ENCODE measurements at regions not wholly inside any gene's neighbourhood (a gene's known extent, or its start where the extent isn't known, plus 50 kb on each side); places are given as distances from the start of the nearest gene placed in this dataset.
A peak's percentile ranks its signal among the peaks of the same experiment; 100 is the strongest.

- H3K27ac ChIP-seq, result no peak overlapping the region
- no peaks in the 10 kb centered on the region for H3K9me3 ChIP-seq (replicated peaks in 1 of 3)
- no peak overlapping the region for H3K4me3 ChIP-seq
- no peaks in the 10 kb centered on the region for H3K36me3 ChIP-seq (replicated peaks in 1 of 2)
- H3K27me3 ChIP-seq, result no peaks in the 10 kb centered on the region
- 94 to 95% (median 94%) methylated on average over 4 to 9 of the region's 9 CpGs for WGBS, 4 donors
- intact Hi-C loops (cut with DNase I), result no loop called here
- DNase-seq, result peak in 1 of 7 donors; percentile 6
- H3K4me1 ChIP-seq (replicated peaks in 1 of 2), result no peaks in the 10 kb centered on the region
- TF ChIP-seq CTCF (IDR thresholded peaks at IDR 0.05), result no peak
- no peak for TF ChIP-seq POLR2A (IDR thresholded peaks at IDR 0.05)
Measured at GRCh38 chr2:120482334-120482733, 136.4 kb downstream of the INHBB start.

- TF ChIP-seq POLR2A (IDR thresholded peaks at IDR 0.05) (no peak), CTCF (IDR thresholded peaks at IDR 0.05) (no peak)
- WGBS, 4 donors, result 87 to 100% (median 97%) methylated on average over 1 to 5 of the region's 5 CpGs
- no peaks in the 10 kb centered on the region for H3K36me3 ChIP-seq (replicated peaks in 1 of 2)
Measured at GRCh38 chr2:120483355-120483754, 137.4 kb downstream of the INHBB start.

GRCh38 chr2:120485096-120485495, 139.2 kb downstream of the INHBB start:
- 71 to 92% (median 89%) methylated on average over 7 of the region's 7 CpGs for WGBS, 4 donors
- H3K4me1 ChIP-seq (replicated peaks in 1 of 2), result no peaks in the 10 kb centered on the region
- intact Hi-C loops (cut with DNase I), result no loop called here
- H3K36me3 ChIP-seq (replicated peaks in 1 of 2), result no peaks in the 10 kb centered on the region
- DNase-seq, result no peak
- H3K27me3 ChIP-seq, result no peaks in the 10 kb centered on the region
- TF ChIP-seq POLR2A (IDR thresholded peaks at IDR 0.05), result no peak
- TF ChIP-seq CTCF (IDR thresholded peaks at IDR 0.05), result no peak
- H3K4me3 ChIP-seq, result no peak overlapping the region
- no peaks in the 10 kb centered on the region for H3K9me3 ChIP-seq (replicated peaks in 1 of 3)
- no peak overlapping the region for H3K27ac ChIP-seq

More at GRCh38 chr2:120483355-120483754, 137.4 kb downstream of the INHBB start:
- Histone ChIP-seq H3K4me3 (no peak overlapping the region), H3K4me1 (replicated peaks in 1 of 2) (no peaks in the 10 kb centered on the region), H3K27ac (no peak overlapping the region), H3K27me3 (no peaks in the 10 kb centered on the region), H3K9me3 (replicated peaks in 1 of 3) (no peaks in the 10 kb centered on the region)
- no peak for DNase-seq
- intact Hi-C loops (cut with DNase I), result no loop called here

- no peak overlapping the region for H3K4me3 ChIP-seq
- H3K27me3 ChIP-seq, result no peaks in the 10 kb centered on the region
- TF ChIP-seq POLR2A (IDR thresholded peaks at IDR 0.05) (no peak), CTCF (IDR thresholded peaks at IDR 0.05) (no peak)
- H3K36me3 ChIP-seq (replicated peaks in 1 of 2), result no peaks in the 10 kb centered on the region
- intact Hi-C loops (cut with DNase I), result no loop called here
- 57 to 75% (median 65%) methylated on average over 7 to 8 of the region's 8 CpGs for WGBS, 4 donors
- no peak for DNase-seq
- no peak overlapping the region for H3K27ac ChIP-seq
- no peaks in the 10 kb centered on the region for H3K9me3 ChIP-seq (replicated peaks in 1 of 3)
- H3K4me1 ChIP-seq (replicated peaks in 1 of 2), result no peaks in the 10 kb centered on the region
Measured at GRCh38 chr2:120486441-120486840, 140.5 kb downstream of the INHBB start.
